MG63 (cell line): ENCODE measurements at regions not wholly inside any gene's neighbourhood (a gene's known extent, or its start where the extent isn't known, plus 50 kb on each side); places are given as distances from the start of the nearest gene placed in this dataset.
A peak's percentile ranks its signal among the peaks of the same experiment; 100 is the strongest.

Experiments
- DNase-seq: peaks from one replicate; pipeline ENCODE4 v3.0.0-alpha.2; 2020
- H3K27me3 ChIP-seq: fragments of 250-450 bp; sonication (Bioruptor Pico); 2 replicates; pipeline ENCODE4 v1.5.1; 2020; ENCODE audit warnings: mild to moderate bottlenecking, moderate library complexity
- H3K36me3 ChIP-seq: fragments of 250-450 bp; sonication (Bioruptor Pico); 2 replicates; pipeline ENCODE4 v1.5.1; 2020; ENCODE audit warnings: mild to moderate bottlenecking, moderate library complexity
- H3K4me3 ChIP-seq: fragments of 250-450 bp; sonication (Bioruptor Pico); 2 replicates; pipeline ENCODE4 v1.5.1; 2020; ENCODE audit warnings: mild to moderate bottlenecking, moderate library complexity
- H3K9me3 ChIP-seq: fragments of 250-450 bp; sonication (Bioruptor Pico); 2 replicates; pipeline ENCODE4 v1.5.1; 2020; ENCODE audit warnings: mild to moderate bottlenecking, moderate library complexity

DNA sequence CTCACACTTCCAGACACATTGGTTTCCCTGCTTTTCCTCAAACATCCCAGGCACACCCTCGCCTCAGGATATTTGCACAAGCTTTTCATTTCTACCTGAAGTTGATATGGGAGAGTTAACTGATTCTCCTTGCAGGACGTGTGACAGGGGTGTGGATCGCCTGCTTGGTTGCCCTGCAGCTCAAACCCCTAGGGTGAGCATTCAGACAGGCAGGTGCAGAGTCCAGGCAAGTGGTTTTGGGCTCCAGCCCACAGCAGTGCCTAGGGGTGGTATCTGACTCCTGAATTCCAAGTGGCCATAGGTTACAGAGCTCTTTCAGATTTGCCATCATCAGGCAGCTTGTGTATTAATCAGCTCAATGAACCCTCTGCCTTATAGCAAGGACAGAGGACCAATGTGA, 1104.2 kb upstream of the IGFBP7 start:
- no peaks in the 10 kb centered on the region for H3K36me3 ChIP-seq
- DNase-seq: no peak

DNA sequence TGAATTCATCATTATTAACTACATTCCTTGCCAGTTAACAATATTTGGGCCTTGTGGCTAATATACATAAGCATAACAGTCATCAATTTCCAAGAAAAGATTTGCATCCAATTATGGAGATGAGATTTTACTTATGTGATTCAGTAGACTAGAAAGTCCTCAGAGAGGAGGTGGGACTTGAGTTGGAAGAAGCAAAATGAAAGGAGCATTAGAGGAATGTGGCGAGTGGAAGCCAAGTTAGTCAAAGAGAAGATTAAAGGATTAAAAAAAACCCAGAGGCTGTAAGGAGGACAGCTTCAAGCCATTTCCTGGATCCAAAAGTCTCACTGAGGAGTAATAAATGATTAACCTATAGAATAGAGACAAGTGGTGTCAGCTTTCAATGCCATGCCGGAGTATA, 1099.4 kb upstream of the IGFBP7 start:
- H3K4me3 ChIP-seq: no peak overlapping the region
- no peaks in the 10 kb centered on the region for H3K27me3 ChIP-seq

More for the DNA sequence above, 1104.2 kb upstream of the IGFBP7 start:
- Histone ChIP-seq H3K4me3 (no peak overlapping the region), H3K9me3 (no peaks in the 10 kb centered on the region), H3K27me3 (no peaks in the 10 kb centered on the region)

DNA sequence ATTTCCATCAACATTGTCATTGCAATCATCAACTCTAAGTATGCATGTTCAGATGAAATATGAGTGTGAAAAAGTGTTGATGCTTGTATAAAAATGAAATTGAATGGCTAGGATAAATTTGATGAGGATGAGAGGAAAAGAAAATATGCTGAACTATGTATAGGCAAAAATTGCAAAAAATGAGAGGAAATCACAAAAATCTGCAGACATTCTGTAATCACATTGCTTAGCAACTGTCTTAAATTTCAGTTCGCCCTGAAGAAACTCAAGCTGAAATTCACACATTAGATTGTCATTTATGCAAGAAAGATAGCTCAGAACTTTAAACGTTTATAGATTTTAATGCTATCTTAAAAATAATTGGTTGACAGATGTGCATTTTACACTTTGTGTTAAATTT, 1098.8 kb upstream of the IGFBP7 start:
- Histone ChIP-seq H3K36me3 (no peaks in the 10 kb centered on the region), H3K27me3 (no peaks in the 10 kb centered on the region), H3K4me3 (no peak overlapping the region), H3K9me3 (no peaks in the 10 kb centered on the region)
- DNase-seq: no peak

More for the DNA sequence above, 1099.4 kb upstream of the IGFBP7 start:
- Histone ChIP-seq H3K36me3 (no peaks in the 10 kb centered on the region), H3K9me3 (no peaks in the 10 kb centered on the region)
- no peak for DNase-seq

DNA sequence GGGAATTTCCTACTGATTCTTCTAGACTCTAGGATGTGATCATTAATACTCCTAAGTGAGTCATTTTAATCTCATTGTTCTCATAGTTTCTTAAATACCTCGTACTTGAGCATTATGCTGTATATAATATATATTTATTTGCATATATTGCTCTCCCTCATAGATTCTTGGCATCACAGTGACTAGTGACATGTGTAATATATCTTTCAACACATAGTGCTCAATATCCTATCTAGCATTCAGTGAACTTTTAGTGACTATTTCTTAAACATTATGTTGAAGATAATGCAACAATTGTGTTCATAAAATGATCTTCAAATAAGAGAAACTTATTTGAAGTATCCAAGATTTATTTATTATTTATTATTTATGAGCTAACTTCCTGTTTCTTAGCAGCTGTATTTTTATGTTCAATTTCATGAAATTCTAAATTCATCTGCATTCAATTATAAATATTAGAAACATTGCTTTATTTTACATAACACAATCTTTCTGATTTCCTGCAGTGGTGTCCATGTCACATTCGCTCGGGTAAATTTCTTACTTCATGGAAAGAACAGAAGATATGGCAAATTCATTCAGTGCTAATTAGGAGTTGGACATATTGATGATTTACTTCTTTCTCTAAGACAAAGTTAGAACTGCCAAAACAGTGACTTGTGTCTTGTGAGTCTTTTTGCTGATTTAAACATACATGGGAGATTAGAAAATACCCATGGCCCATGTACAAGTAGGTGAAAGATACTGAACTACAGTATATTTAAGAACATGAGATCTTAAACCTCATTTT, 1095.5 kb upstream of the IGFBP7 start:
- H3K27me3 ChIP-seq: no peaks in the 10 kb centered on the region
- DNase-seq: no peak
- no peak overlapping the region for H3K4me3 ChIP-seq
- H3K9me3 ChIP-seq: no peaks in the 10 kb centered on the region
- no peaks in the 10 kb centered on the region for H3K36me3 ChIP-seq

DNA sequence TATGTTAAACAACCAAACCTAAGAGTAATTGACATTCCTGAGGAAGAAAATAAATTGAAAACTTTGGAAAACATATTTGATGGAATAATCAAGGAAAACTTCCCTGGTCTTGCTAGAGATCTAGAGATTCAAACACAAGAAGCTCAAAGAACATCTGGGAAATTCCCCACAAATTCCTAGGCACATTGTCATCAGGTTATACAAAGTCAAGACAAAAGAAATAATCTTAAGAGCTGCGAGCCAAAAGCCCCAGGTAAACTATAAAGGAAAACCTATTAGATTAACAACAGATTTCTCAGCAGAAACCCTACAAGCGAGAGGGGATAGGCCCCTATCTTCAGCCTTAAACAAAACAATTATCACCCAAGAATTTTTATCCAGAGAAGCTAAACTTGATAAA, 1082.0 kb upstream of the IGFBP7 start:
- Histone ChIP-seq H3K9me3 (no peaks in the 10 kb centered on the region), H3K4me3 (no peak overlapping the region), H3K36me3 (no peaks in the 10 kb centered on the region), H3K27me3 (no peaks in the 10 kb centered on the region)
- no peak for DNase-seq

DNA sequence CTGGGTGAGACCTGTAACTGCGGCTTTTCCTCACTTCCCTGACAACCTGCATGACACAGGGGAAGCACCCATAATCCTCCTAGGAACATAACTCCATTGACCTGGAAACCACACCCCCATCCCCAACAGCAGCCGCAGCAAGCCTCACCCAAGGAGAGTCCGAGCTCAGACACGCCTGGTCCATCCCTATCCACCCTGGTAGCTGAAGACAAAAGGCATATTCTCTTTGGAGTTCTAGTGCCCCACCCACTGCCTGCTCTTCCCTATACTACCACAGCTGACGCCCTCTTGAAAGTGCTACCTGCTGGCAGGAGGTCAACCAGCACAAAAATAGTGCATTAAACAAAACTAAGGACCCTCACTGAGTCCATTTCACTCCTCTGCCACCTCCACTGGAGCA, 1080.9 kb upstream of the IGFBP7 start:
- no peak for DNase-seq
- Histone ChIP-seq H3K9me3 (no peaks in the 10 kb centered on the region), H3K36me3 (no peaks in the 10 kb centered on the region), H3K27me3 (no peaks in the 10 kb centered on the region), H3K4me3 (no peak overlapping the region)

DNA sequence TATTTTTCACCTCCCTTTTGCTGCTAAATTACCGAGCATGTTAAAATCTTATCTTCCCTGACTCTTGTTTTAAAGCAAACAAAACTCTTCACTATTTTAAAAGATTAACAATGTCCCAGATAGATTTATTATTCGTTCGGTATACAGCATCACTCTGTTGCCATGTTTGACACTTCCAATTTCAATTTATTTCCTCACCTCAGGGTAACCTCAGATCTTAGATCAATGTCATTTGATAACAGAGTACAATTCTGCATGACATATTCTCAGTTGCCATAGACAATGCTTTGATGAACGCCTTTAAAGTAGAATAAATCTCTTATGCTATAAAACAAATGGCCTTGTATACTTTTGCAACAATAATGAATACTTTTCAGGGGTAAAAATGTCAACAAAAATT, 1078.1 kb upstream of the IGFBP7 start:
- DNase-seq: no peak
- H3K9me3 ChIP-seq: no peaks in the 10 kb centered on the region
- H3K36me3 ChIP-seq: no peaks in the 10 kb centered on the region
- no peak overlapping the region for H3K4me3 ChIP-seq
- no peaks in the 10 kb centered on the region for H3K27me3 ChIP-seq

DNA sequence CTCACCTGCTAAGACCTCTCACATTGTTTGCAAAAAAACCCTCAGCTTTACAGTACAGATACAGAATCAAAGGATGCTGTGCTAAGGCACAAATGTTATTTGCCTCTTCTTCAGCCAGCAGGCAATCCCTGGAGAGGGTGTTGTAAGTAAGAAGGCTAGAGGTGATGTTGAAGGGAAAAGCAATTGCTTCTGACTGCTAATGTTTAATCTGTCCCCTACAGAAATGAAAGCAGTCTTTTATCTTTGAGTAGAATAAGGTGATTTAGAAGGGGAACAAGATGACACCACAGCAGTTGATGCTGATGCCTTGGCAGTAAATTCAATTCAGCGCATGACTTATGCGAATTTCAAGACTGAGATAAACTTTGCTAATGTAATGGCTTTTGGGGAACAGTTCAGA, 1064.8 kb upstream of the IGFBP7 start:
- no peak overlapping the region for H3K4me3 ChIP-seq
- no peaks in the 10 kb centered on the region for H3K36me3 ChIP-seq
- H3K27me3 ChIP-seq: no peaks in the 10 kb centered on the region
- H3K9me3 ChIP-seq: no peaks in the 10 kb centered on the region
- no peak for DNase-seq

DNA sequence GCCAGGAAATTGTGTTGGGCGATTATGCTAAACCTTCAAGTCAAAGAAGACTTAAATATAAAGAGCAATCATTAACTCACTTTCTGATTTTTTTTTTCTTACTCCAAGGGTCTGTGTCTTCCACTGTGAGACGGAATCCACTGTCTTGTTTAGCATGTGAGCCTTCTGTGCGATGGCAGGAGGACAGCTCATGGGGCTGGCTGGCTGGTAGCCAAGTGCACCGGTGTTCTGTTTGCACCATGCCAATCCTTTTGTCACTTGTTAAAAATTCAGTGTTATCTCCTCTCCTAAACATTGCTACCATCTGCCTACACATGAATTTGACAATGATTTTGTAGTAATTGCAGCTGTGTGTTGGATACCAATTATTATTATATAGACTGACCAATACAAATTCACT, 1056.3 kb upstream of the IGFBP7 start:
- no peaks in the 10 kb centered on the region for H3K9me3 ChIP-seq
- DNase-seq: no peak
- no peak overlapping the region for H3K4me3 ChIP-seq
- H3K27me3 ChIP-seq: no peaks in the 10 kb centered on the region
- no peaks in the 10 kb centered on the region for H3K36me3 ChIP-seq

DNA sequence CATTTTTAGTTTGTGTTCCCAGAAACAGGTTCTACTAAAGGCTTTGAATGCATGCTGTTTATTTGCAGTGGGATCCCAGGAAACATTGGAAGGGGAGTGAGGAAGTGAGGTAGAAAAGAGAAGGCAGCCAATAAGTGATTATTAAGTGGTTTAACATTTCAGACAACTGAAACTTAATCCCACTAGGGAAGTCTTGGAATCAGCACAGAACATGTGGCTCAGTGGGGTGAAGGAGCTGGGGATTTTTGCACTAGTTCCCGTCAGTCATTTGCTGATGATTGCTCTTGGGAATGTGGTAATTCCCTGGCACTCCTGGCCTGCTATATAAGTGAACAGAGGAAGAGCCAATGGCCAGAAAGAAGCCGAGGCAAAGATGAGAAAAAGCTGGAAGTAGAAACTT, 1053.0 kb upstream of the IGFBP7 start:
- Histone ChIP-seq H3K4me3 (no peak overlapping the region), H3K27me3 (no peaks in the 10 kb centered on the region), H3K9me3 (no peaks in the 10 kb centered on the region), H3K36me3 (no peaks in the 10 kb centered on the region)
- DNase-seq: peak; percentile 0

DNA sequence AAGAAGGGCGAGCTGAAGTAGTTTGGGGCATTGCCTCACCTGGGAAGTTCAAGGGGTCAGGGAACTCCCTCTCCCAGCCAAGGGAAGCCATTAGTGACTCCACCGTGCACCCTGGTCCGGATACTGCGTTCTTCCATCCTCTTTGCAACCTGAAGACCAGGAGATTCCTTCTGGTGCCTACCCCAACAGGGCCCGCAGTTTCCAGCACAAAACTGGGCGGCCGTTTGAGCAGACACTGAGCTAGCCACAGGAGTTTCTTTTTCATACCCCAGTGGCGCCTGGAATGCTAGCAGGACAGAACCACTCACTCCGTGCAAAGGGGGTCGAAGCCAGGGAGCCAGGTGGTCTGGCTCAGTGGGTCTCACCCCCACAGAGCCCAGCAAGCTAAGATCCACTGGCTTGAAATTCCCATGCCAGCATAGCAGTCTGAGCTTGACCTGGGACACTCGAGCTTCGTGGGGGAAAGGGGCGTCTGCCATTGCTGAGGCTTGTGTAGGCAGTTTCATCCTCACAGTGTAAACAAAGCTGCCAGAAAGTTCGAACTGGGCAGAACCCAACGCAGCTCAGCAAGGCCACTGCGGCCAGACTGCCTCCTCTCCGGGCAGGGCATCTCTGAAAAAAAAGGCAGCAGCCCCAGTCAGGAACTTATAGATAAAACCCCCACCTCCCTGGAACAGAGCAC, 1039.4 kb upstream of the IGFBP7 start:
- Histone ChIP-seq H3K36me3 (no peaks in the 10 kb centered on the region), H3K27me3 (no peaks in the 10 kb centered on the region), H3K4me3 (no peak overlapping the region), H3K9me3 (no peaks in the 10 kb centered on the region)
- no peak for DNase-seq

DNA sequence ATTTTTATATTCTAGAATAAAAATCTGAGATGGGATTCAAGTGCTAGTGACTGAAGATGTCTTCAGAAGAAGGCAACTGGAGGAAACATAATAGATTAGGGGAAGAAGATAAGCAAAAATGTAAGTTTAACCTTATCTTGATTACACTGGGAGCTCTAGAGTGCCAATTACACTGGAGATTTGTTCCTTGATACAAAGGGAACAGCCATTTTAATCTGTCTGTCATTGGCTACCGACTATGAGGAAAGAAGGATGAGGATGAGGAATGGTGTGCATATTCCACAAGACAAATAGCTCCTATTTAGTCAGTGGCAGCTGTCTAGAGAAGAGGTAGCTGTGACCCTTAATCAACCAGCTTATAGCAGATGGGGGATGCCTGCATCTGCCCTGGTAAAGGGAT, 1034.5 kb upstream of the IGFBP7 start:
- Histone ChIP-seq H3K36me3 (no peaks in the 10 kb centered on the region), H3K27me3 (no peaks in the 10 kb centered on the region), H3K4me3 (no peak overlapping the region), H3K9me3 (no peaks in the 10 kb centered on the region)
- no peak for DNase-seq

DNA sequence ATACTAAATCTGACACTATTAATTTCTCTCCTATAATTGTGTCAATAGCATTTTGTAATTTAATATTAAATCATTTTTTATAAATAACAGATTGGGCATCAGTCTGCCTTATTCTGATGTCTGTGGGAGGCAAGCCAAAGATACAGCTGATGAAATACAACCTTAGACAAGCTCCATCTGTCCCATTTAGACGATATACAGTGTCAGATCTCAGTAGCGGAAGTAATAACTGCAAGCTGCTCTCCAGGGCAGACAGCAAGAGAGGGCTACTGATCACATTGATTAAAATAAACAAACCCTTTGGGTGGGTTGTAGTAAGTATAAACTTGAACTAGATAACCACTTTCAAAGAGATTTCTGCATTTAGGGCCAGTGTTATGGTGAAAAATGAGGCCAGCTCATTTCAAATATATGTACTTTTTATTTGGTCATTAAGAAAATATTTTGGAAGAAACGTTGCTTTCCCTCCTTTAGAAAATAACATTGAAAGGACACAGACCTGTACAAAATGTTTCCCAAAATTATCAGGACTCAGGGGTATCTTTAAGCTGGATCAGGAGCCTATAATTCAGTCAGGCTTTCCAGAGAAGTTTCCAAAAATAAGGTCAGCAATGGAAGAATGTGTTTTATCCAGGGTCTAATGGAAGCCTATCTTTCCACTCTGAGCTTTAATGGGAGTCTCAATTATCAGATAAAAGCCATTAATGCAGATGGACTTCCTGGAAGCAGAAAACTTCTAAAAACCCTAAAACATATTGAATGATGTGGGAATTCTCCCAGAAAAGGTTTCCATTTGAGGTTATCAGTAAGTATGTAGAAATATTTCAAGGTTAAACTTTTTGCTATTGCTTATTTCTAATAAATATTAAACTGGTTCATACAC, 1028.8 kb upstream of the IGFBP7 start:
- DNase-seq: no peak
- H3K27me3 ChIP-seq: no peaks in the 10 kb centered on the region
- H3K9me3 ChIP-seq: no peaks in the 10 kb centered on the region
- no peaks in the 10 kb centered on the region for H3K36me3 ChIP-seq
- no peak overlapping the region for H3K4me3 ChIP-seq

DNA sequence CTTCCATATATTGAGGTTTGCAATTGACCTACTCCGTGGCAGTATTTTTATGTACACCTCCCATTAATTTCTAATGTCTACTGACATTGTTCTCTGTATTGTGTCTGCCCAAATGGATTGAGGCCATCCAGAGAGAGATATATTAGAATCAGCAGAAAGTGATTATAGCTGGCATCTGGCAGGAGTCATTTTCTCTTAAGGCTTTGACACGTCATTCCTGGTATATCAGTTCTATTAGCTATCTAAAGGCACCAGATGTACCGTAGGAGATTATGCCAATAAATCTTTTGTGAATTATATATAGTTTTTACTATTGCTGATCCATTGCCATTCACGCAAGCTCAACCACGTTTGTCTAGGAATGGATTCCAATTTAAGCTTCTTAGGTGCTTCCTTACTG, 1026.4 kb upstream of the IGFBP7 start:
- no peaks in the 10 kb centered on the region for H3K27me3 ChIP-seq
- no peak for DNase-seq
- no peaks in the 10 kb centered on the region for H3K9me3 ChIP-seq
- no peak overlapping the region for H3K4me3 ChIP-seq
- H3K36me3 ChIP-seq: no peaks in the 10 kb centered on the region

DNA sequence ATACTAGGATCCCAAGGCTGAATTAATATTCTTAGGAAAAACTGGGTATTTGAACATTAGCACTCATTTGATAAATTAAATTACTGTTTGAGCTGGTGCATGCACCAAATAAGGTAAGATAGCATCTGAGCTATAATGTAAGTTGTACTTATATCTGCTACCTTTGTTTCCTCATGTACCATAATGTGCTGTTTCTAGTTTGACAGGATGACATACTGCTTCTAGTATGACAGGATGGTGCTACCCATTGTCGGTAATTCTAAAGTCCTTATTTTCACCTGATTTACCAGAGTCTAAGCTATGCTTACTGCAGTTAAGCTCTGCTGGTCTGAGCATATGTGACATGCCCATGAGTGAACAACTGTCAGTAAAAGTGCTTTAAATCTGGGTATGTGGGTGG, 1017.5 kb upstream of the IGFBP7 start:
- no peak for DNase-seq
- Histone ChIP-seq H3K9me3 (no peaks in the 10 kb centered on the region), H3K27me3 (no peaks in the 10 kb centered on the region), H3K36me3 (no peaks in the 10 kb centered on the region), H3K4me3 (no peak overlapping the region)

DNA sequence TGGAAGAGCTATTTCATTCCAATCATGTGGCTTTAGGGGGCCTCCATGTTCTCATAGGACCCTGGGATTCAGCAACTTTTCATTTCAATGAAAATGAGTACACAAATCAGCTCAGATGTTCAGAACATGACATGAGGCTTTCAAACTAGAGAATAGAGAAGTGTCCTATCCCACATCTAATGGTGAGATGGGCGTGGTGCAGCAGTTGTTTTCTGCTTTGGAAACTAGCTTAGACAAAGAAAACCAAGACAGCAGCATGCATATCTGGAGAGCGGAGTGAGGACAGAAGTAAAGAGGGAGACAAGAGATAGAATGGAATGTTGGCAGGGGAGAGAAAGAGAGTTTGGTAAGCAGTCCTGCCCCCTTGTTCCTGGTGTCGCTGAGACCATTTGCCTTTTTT, 1009.1 kb upstream of the IGFBP7 start:
- Histone ChIP-seq H3K9me3 (no peaks in the 10 kb centered on the region), H3K27me3 (no peaks in the 10 kb centered on the region), H3K4me3 (no peak overlapping the region), H3K36me3 (no peaks in the 10 kb centered on the region)
- DNase-seq: no peak

DNA sequence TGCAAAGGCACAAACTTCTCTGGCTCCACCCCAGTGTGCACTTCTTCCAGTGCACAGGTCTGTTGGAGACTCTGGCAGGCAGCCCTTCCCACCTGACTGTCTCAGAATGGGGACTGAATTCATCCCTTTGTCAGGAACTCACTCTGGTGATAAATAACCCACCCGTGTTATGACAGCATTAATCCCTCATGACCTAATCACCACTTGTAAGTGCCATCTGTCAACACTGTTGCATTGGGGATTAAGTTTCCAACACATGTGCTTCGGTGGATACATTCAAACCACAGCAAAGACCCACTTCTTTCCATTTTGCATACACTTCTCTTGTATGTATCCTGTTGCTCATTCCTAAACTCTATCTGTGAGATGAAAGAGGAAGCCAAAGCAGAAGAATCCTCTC, 1002.9 kb upstream of the IGFBP7 start:
- DNase-seq: no peak
- no peaks in the 10 kb centered on the region for H3K36me3 ChIP-seq
- H3K4me3 ChIP-seq: no peak overlapping the region
- no peaks in the 10 kb centered on the region for H3K27me3 ChIP-seq
- no peaks in the 10 kb centered on the region for H3K9me3 ChIP-seq
